RWPE2 (cell line): ENCODE measurements at regions not wholly inside any gene's neighbourhood (a gene's known extent, or its start where the extent isn't known, plus 50 kb on each side); places are given as distances from the start of the nearest gene placed in this dataset.

Source experiments
- ATAC-seq: fragments of 200-7000 bp; cut with Tn5 transposase; 3 replicates; pipeline ENCODE4 v1.9.1; 2021; ENCODE audit warnings: low read depth
- DNase-seq: peaks from one replicate; pipeline ENCODE4 v3.0.0-alpha.2; 2020; ENCODE audit warnings: low spot score
- H3K27ac ChIP-seq: fragments of 450-650 bp; 2 replicates; pipeline ENCODE4 v1.5.1; 2017; ENCODE audit warnings: mild to moderate bottlenecking; ENCODE audit not compliant: poor library complexity, severe bottlenecking
- H3K27me3 ChIP-seq: fragments of 250-450 bp; sonication (Bioruptor Pico); 2 replicates; pipeline ENCODE4 v1.5.1; 2021; ENCODE audit warnings: mild to moderate bottlenecking, moderate library complexity; ENCODE audit not compliant: insufficient read depth, poor library complexity, severe bottlenecking
- H3K36me3 ChIP-seq: fragments of 250-450 bp; sonication (Bioruptor Pico); 2 replicates; pipeline ENCODE4 v1.5.1; 2020; ENCODE audit warnings: low read depth, mild to moderate bottlenecking, moderate library complexity
- H3K4me1 ChIP-seq: fragments of 250-450 bp; sonication (Bioruptor Pico); 2 replicates; pipeline ENCODE4 v1.5.1; 2021; ENCODE audit warnings: mild to moderate bottlenecking, moderate library complexity; ENCODE audit not compliant: insufficient read depth, poor library complexity, severe bottlenecking
- H3K4me3 ChIP-seq: fragments of 250-450 bp; sonication (Bioruptor Pico); 2 replicates; pipeline ENCODE4 v1.5.1; 2021; ENCODE audit warnings: mild to moderate bottlenecking, moderate library complexity; ENCODE audit not compliant: severe bottlenecking
- H3K9me3 ChIP-seq: fragments of 250-450 bp; sonication (Bioruptor Pico); 2 replicates; pipeline ENCODE4 v1.5.1; 2021; ENCODE audit warnings: mild to moderate bottlenecking, moderate library complexity; ENCODE audit not compliant: severe bottlenecking
- TF ChIP-seq, protein P1 (sequence below): fragments of 450-650 bp; IDR thresholded peaks from one replicate; pipeline ENCODE4 v1.5.1; 2017; ENCODE audit warnings: mild to moderate bottlenecking, moderate library complexity; ENCODE audit not compliant: poor library complexity, severe bottlenecking

- no peak overlapping the region for H3K4me3 ChIP-seq
- DNase-seq (no peak), ATAC-seq (no peak)
- H3K36me3 ChIP-seq: no peaks in the 10 kb centered on the region
- H3K27ac ChIP-seq: no peak overlapping the region
- H3K9me3 ChIP-seq: no peaks in the 10 kb centered on the region
- TF ChIP-seq, protein P1, sequence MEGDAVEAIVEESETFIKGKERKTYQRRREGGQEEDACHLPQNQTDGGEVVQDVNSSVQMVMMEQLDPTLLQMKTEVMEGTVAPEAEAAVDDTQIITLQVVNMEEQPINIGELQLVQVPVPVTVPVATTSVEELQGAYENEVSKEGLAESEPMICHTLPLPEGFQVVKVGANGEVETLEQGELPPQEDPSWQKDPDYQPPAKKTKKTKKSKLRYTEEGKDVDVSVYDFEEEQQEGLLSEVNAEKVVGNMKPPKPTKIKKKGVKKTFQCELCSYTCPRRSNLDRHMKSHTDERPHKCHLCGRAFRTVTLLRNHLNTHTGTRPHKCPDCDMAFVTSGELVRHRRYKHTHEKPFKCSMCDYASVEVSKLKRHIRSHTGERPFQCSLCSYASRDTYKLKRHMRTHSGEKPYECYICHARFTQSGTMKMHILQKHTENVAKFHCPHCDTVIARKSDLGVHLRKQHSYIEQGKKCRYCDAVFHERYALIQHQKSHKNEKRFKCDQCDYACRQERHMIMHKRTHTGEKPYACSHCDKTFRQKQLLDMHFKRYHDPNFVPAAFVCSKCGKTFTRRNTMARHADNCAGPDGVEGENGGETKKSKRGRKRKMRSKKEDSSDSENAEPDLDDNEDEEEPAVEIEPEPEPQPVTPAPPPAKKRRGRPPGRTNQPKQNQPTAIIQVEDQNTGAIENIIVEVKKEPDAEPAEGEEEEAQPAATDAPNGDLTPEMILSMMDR: no peak
- no peaks in the 10 kb centered on the region for H3K27me3 ChIP-seq
- H3K4me1 ChIP-seq: no peaks in the 10 kb centered on the region
These were observed 577.0 kb downstream of the TMEM182 start for GRCh38 chr2:103338819-103339218.

- Histone ChIP-seq H3K9me3 (no peaks in the 10 kb centered on the region), H3K4me3 (no peak overlapping the region), H3K36me3 (no peaks in the 10 kb centered on the region), H3K27me3 (peaks cover 11% of the 10 kb centered on the region), H3K4me1 (no peaks in the 10 kb centered on the region), H3K27ac (no peak overlapping the region)
- DNase-seq (no peak), ATAC-seq (no peak)
- TF ChIP-seq, protein P1: no peak
These were observed 584.9 kb downstream of the TMEM182 start for GRCh38 chr2:103346780-103347179.

GRCh38 chr2:103353774-103354173 is 591.9 kb downstream of the TMEM182 start:
- ATAC-seq: no peak
- Histone ChIP-seq H3K4me3 (no peak overlapping the region), H3K4me1 (no peaks in the 10 kb centered on the region), H3K36me3 (no peaks in the 10 kb centered on the region), H3K27me3 (peaks cover 7% of the 10 kb centered on the region), H3K9me3 (no peaks in the 10 kb centered on the region), H3K27ac (no peak overlapping the region)
- DNase-seq: no peak
- TF ChIP-seq, protein P1: no peak

DNA sequence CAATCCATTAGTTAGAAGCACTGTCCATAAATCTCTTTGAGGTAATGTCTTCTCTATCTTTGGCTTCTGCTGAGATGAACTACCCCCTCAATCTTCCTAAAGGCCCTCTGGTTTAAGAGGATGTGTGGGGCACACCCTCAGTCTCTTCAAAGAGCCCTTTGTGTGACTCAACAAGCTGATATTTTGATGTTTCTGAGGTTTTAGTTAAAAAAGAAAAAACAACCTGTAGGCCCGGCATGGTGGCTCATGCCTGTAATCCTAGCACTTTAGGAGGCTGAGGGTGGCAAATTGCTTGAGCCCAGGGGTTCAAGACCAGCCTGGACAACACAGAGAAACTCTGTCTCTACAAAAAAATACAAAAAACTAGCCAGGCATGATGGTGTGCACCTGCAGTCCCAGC is 593.5 kb downstream of the TMEM182 start:
- H3K9me3 ChIP-seq: no peaks in the 10 kb centered on the region
- no peak overlapping the region for H3K4me3 ChIP-seq
- H3K4me1 ChIP-seq: no peaks in the 10 kb centered on the region
- no peaks in the 10 kb centered on the region for H3K36me3 ChIP-seq
- no peak overlapping the region for H3K27ac ChIP-seq
- ATAC-seq (no peak), DNase-seq (no peak)
- TF ChIP-seq, protein P1: no peak
- H3K27me3 ChIP-seq: peaks cover 7% of the 10 kb centered on the region

DNA sequence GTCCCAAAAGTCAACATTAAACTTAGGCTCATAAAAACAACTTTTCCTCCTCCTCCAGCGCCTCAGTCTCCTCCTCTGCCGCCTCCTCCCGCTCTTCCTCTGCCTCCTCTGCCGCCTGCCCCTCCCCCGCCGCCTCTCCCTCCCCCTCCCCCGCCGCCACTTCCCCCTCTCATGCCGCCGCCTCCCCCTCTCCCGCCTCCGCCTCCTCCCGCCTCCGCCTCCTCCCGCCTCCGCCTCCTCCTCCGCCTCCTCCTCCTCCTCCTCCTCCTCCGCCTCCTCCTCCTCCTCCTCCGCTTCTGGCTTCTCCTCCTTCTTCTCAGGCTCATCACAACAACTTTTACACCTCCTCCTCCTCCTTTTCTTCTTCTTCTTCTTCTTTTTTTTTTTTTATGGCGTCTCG is 599.9 kb downstream of the TMEM182 start:
- Histone ChIP-seq H3K36me3 (no peaks in the 10 kb centered on the region), H3K4me3 (no peak overlapping the region), H3K27me3 (peaks cover 16% of the 10 kb centered on the region), H3K9me3 (no peaks in the 10 kb centered on the region), H3K27ac (no peak overlapping the region), H3K4me1 (no peaks in the 10 kb centered on the region)
- TF ChIP-seq, protein P1: no peak
- ATAC-seq (no peak), DNase-seq (no peak)
